IMR-90 (cell line): ENCODE measurements at regions not wholly inside any gene's neighbourhood (a gene's known extent, or its start where the extent isn't known, plus 50 kb on each side); places are given as distances from the start of the nearest gene placed in this dataset.

ENCODE experiments used
- ATAC-seq: fragments of 200-7000 bp; cut with Tn5 transposase; 2 replicates; pipeline ENCODE4 v1.9.1; 2020; ENCODE audit warnings: low read depth, mild to moderate bottlenecking, moderate library complexity
- BruUV-seq: library from RNA; stranded (reverse); fragments of 400-500 nt; replicated peaks from 2 replicates; lab custom pipeline; 2021; lab: Mats Ljungman, UMichigan
- CTCF ChIA-PET: fragments of 300-600 bp; formaldehyde crosslinking; extraction: SDS; loops from one replicate; lab custom pipeline; 2021; ENCODE audit warnings: antibody characterized with exemption; lab: Yijun Ruan, JAX
- POLR2A ChIA-PET: fragments of 300-600 bp; sonication (Branson Sonifier 250); formaldehyde crosslinking; loops from one replicate; lab custom pipeline; 2022; ENCODE audit warnings: antibody characterized with exemption; ENCODE audit not compliant: unreplicated experiment; lab: Charles Lee
- DNase-seq: peaks from one replicate; pipeline ENCODE4 v3.0.0; 2013
- H2AFZ ChIP-seq: replicated peaks from 2 replicates; pipeline ENCODE3; 2013; ENCODE audit warnings: low read length, mild to moderate bottlenecking; ENCODE audit not compliant: poor library complexity
- H2AK5ac ChIP-seq: 2 replicates; pipeline ENCODE4 v1.6.1; 2013; ENCODE audit warnings: low read depth, low read length, inconsistent platforms
- H2AK9ac ChIP-seq: replicated peaks from 2 replicates; pipeline ENCODE3; 2013; ENCODE audit warnings: mild to moderate bottlenecking, low read depth, low read length, moderate library complexity; ENCODE audit not compliant: poor library complexity
- H2BK120ac ChIP-seq: 2 replicates; pipeline ENCODE4 v1.6.1; 2013; ENCODE audit warnings: low read depth, low read length, inconsistent platforms
- H2BK15ac ChIP-seq: 3 replicates; pipeline ENCODE4 v1.6.1; 2013; ENCODE audit warnings: low read depth, low read length, inconsistent platforms
- H2BK20ac ChIP-seq: 2 replicates; pipeline ENCODE4 v1.6.1; 2013; ENCODE audit warnings: low read depth, mild to moderate bottlenecking, inconsistent platforms, low read length, moderate library complexity
- H2BK5ac ChIP-seq: 2 replicates; pipeline ENCODE4 v1.6.1; 2013; ENCODE audit warnings: mild to moderate bottlenecking, low read depth, low read length, inconsistent platforms; ENCODE audit not compliant: poor library complexity, severe bottlenecking
- H3K14ac ChIP-seq: replicated peaks from 2 replicates; pipeline ENCODE4 v1.6.1; 2013; ENCODE audit warnings: low read depth, low read length, inconsistent platforms
- H3K18ac ChIP-seq: 2 replicates; pipeline ENCODE4 v1.6.1; 2013; ENCODE audit warnings: low read depth, low read length, control low read depth
- H3K23ac ChIP-seq: 2 replicates; pipeline ENCODE4 v1.6.1; 2013; ENCODE audit warnings: low read depth, low read length, inconsistent platforms
- H3K27ac ChIP-seq: 2 replicates; pipeline ENCODE4 v1.5.1; 2013; ENCODE audit warnings: mild to moderate bottlenecking, control low read depth, low read length; ENCODE audit not compliant: insufficient read depth
- H3K27me3 ChIP-seq: 2 replicates; pipeline ENCODE4 v1.6.1; 2013; ENCODE audit warnings: low read length; ENCODE audit not compliant: control insufficient read depth, insufficient read depth
- H3K36me3 ChIP-seq: 2 replicates; pipeline ENCODE4 v1.6.1; 2013; ENCODE audit warnings: low read length, mixed read lengths; ENCODE audit not compliant: control insufficient read depth, insufficient read depth
- H3K4ac ChIP-seq: 2 replicates; pipeline ENCODE4 v1.6.1; 2013; ENCODE audit warnings: low read depth, low read length, inconsistent platforms
- H3K4me1 ChIP-seq: 2 replicates; pipeline ENCODE4 v1.6.1; 2013; ENCODE audit warnings: low read length, mixed read lengths; ENCODE audit not compliant: control insufficient read depth, insufficient read depth
- H3K4me2 ChIP-seq: 2 replicates; pipeline ENCODE4 v1.6.1; 2013; ENCODE audit warnings: low read depth, mild to moderate bottlenecking, control low read depth, low read length, moderate library complexity
- H3K4me3 ChIP-seq: 2 replicates; pipeline ENCODE4 v1.5.1; 2013; ENCODE audit warnings: low read depth, mild to moderate bottlenecking, control low read depth, low read length, moderate library complexity; ENCODE audit not compliant: insufficient read depth
- H3K56ac ChIP-seq: 2 replicates; pipeline ENCODE4 v1.6.1; 2013; ENCODE audit warnings: low read length, inconsistent platforms; ENCODE audit not compliant: insufficient read depth; ENCODE audit errors: extremely low read depth
- H3K79me1 ChIP-seq, 2 experiments: 2 replicates each; pipeline ENCODE4 v1.6.1; 2013; ENCODE audit warnings: low read length in 2 of 2, inconsistent platforms in 1 of 2, low read depth in 1 of 2
- H3K9ac ChIP-seq: 2 replicates; pipeline ENCODE4 v1.6.1; 2013; ENCODE audit warnings: low read depth, low read length, control low read depth
- H3K9me1 ChIP-seq: 2 replicates; pipeline ENCODE4 v1.6.1; 2013; ENCODE audit warnings: low read length, inconsistent platforms; ENCODE audit not compliant: insufficient read depth
- H3K9me3 ChIP-seq: 2 replicates; pipeline ENCODE4 v1.6.1; 2013; ENCODE audit warnings: low read length; ENCODE audit not compliant: control insufficient read depth, insufficient read depth
- H4K20me1 ChIP-seq: 2 replicates; pipeline ENCODE4 v1.6.1; 2013; ENCODE audit warnings: low read length, inconsistent platforms; ENCODE audit not compliant: insufficient read depth
- H4K5ac ChIP-seq: 2 replicates; pipeline ENCODE4 v1.6.1; 2013; ENCODE audit warnings: mild to moderate bottlenecking, low read depth, low read length, control low read depth
- H4K8ac ChIP-seq, 2 experiments: 2 replicates each; pipeline ENCODE4 v1.6.1; 2013; ENCODE audit warnings: low read depth in 2 of 2, low read length in 2 of 2, control low read depth in 1 of 2, inconsistent platforms in 1 of 2
- H4K91ac ChIP-seq: 2 replicates; pipeline ENCODE4 v1.6.1; 2013; ENCODE audit warnings: low read depth, low read length, inconsistent platforms; ENCODE audit not compliant: insufficient read depth
- BHLHE40 ChIP-seq: fragments of 150-350 bp; IDR thresholded peaks from 2 replicates; pipeline ENCODE4 v1.6.1; 2016; ENCODE audit warnings: mild to moderate bottlenecking, low read depth, low read length
- CEBPB ChIP-seq: IDR thresholded peaks from 2 replicates; pipeline ENCODE4 v1.6.1; 2012; ENCODE audit warnings: low read depth, low read length, improper control_type of control experiment
- CHD1 ChIP-seq: IDR thresholded peaks from 2 replicates; pipeline ENCODE4 v1.6.1; 2012; ENCODE audit warnings: low read depth, low read length, improper control_type of control experiment
- CTCF ChIP-seq: conservative IDR thresholded peaks from 2 replicates; pipeline ENCODE4 v1.5.1; 2012; ENCODE audit warnings: mild to moderate bottlenecking, low read depth, low read length, improper control_type of control experiment
- ELK1 ChIP-seq: fragments of 150-350 bp; IDR thresholded peaks from 2 replicates; pipeline ENCODE4 v1.6.1; 2016; ENCODE audit warnings: low read depth, mild to moderate bottlenecking, low read length, moderate library complexity, borderline replicate concordance
- FOS ChIP-seq: fragments of 150-350 bp; IDR thresholded peaks from 2 replicates; pipeline ENCODE4 v1.6.1; 2016; ENCODE audit warnings: low read depth, low read length
- MAFK ChIP-seq: IDR thresholded peaks from 2 replicates; pipeline ENCODE4 v1.6.1; 2012; ENCODE audit warnings: low read depth, low read length, improper control_type of control experiment
- MAZ ChIP-seq: IDR thresholded peaks from 2 replicates; pipeline ENCODE4 v1.6.1; 2012; ENCODE audit warnings: low read depth, mild to moderate bottlenecking, low read length, improper control_type of control experiment, moderate library complexity, borderline replicate concordance
- MXI1 ChIP-seq: IDR thresholded peaks from 2 replicates; pipeline ENCODE4 v1.6.1; 2012; ENCODE audit warnings: low read depth, mild to moderate bottlenecking, low read length, moderate library complexity, borderline replicate concordance
- NFE2L2 ChIP-seq: fragments of 150-350 bp; IDR thresholded peaks from 2 replicates; pipeline ENCODE4 v1.6.1; 2016; ENCODE audit warnings: low read depth, mild to moderate bottlenecking, low read length
- RAD21 ChIP-seq: IDR thresholded peaks from 2 replicates; pipeline ENCODE4 v1.6.1; 2012; ENCODE audit warnings: low read length, improper control_type of control experiment
- RCOR1 ChIP-seq: IDR thresholded peaks from 2 replicates; pipeline ENCODE4 v1.6.1; 2012; ENCODE audit warnings: mild to moderate bottlenecking, low read length, improper control_type of control experiment; ENCODE audit not compliant: insufficient replicate concordance
- RFX5 ChIP-seq: IDR thresholded peaks from 2 replicates; pipeline ENCODE4 v1.8.0; 2012; ENCODE audit warnings: low read depth, mild to moderate bottlenecking, low read length, moderate library complexity
- SMC3 ChIP-seq: fragments of 150-350 bp; IDR thresholded peaks from 2 replicates; pipeline ENCODE4 v1.6.1; 2016; ENCODE audit warnings: low read depth, mild to moderate bottlenecking, antibody characterized with exemption, low read length, moderate library complexity
- USF2 ChIP-seq: fragments of 150-350 bp; IDR thresholded peaks from 2 replicates; pipeline ENCODE4 v1.6.1; 2017; ENCODE audit warnings: mild to moderate bottlenecking, antibody characterized with exemption, low read length, low read depth
- WGBS, 2 experiments: methylation state at CpG; one replicate each; pipeline versions ENCODE4 v1.1.5 to v1.1.7; 2013; ENCODE audit warnings: missing lambda C conversion rate in 2 of 2; ENCODE audit not compliant: insufficient read length in 1 of 2; ENCODE audit errors: extremely low coverage in 2 of 2; 5-methylcytosine and 5-hydroxymethylcytosine counted together
- dilution Hi-C: fragments of 300-500 bp; cut with HindIII; formaldehyde crosslinking; loops from one replicate; pipeline ENCODE4 v1.14.3; 2018; ENCODE audit warnings: low sequenced_read_pairs; ENCODE audit not compliant: unreplicated experiment
- in situ Hi-C: fragments of 300-500 bp; cut with MboI; formaldehyde crosslinking; loops from 3 replicates; pipeline ENCODE4 v1.14.3; 2019; ENCODE audit warnings: low sequenced_read_pairs, inconsistent platforms, mixed read lengths
- intact Hi-C: fragments of 100-400 bp; cut with micrococcal nuclease; formaldehyde crosslinking; loops from 2 replicates; pipeline ENCODE4 v1.10.0; 2022

- H3K14ac ChIP-seq, result no peak overlapping the region
- H3K27me3 ChIP-seq, result peaks cover 2% of the 10 kb centered on the region; the same call in 1 of the 2 replicates
- no peak overlapping the region for H2AK9ac ChIP-seq
- H4K8ac ChIP-seq, result no peak overlapping the region
- dilution Hi-C loops, result no loop called here
- no peaks in the 10 kb centered on the region for H3K36me3 ChIP-seq
- no peaks in the 10 kb centered on the region for H3K79me1 ChIP-seq
- H3K4ac ChIP-seq, result no peak overlapping the region
- no peak overlapping the region for H4K91ac ChIP-seq
- H3K18ac ChIP-seq, result no peak overlapping the region
- no peak overlapping the region for H3K9ac ChIP-seq
- POLR2A ChIA-PET, result no interaction called here
- no peak overlapping the region for H3K4me2 ChIP-seq
- no peak overlapping the region for H3K56ac ChIP-seq
- no peak overlapping the region for H2BK20ac ChIP-seq
- 65% methylated on average over 7 of the region's 22 CpGs; no CpG with 5 or more reads in 1 of the 2 experiments for WGBS, 2 experiments
- no peak overlapping the region for H3K23ac ChIP-seq
- intact Hi-C loops, result no loop called here
- H2BK120ac ChIP-seq, result no peak overlapping the region
- peaks cover 18% of the 10 kb centered on the region for H3K9me3 ChIP-seq
- no TSS peak for BruUV-seq
- H2AFZ ChIP-seq, result no peak overlapping the region
- no peak overlapping the region for H4K5ac ChIP-seq
- CTCF ChIA-PET, result no interaction called here
- DNase-seq (no peak), ATAC-seq (no peak)
- H4K20me1 ChIP-seq, result no peaks in the 10 kb centered on the region
- no peaks in the 10 kb centered on the region for H3K4me1 ChIP-seq
- H2AK5ac ChIP-seq, result no peak overlapping the region
- H2BK5ac ChIP-seq, result no peak overlapping the region
- H3K27ac ChIP-seq, result no peak overlapping the region
- TF ChIP-seq RFX5 (no peak), ELK1 (no peak), CHD1 (no peak), RCOR1 (no peak), CEBPB (no peak), MAZ (no peak), BHLHE40 (no peak), NFE2L2 (no peak), SMC3 (no peak), RAD21 (no peak), MXI1 (no peak), USF2 (no peak), CTCF (no peak), MAFK (no peak), FOS (no peak)
- H2BK15ac ChIP-seq, result no peak overlapping the region
- in situ Hi-C loops, result no loop called here
- H3K4me3 ChIP-seq, result no peak overlapping the region
- no peaks in the 10 kb centered on the region for H3K9me1 ChIP-seq
Observed at GRCh38 chr6:169378620-169379381, 125.2 kb upstream of the THBS2 start.
